ENCODE measurements at regions not wholly inside any gene's neighbourhood (a gene's known extent, or its start where the extent isn't known, plus 50 kb on each side); places are given as distances from the start of the nearest gene placed in this dataset.

DNA sequence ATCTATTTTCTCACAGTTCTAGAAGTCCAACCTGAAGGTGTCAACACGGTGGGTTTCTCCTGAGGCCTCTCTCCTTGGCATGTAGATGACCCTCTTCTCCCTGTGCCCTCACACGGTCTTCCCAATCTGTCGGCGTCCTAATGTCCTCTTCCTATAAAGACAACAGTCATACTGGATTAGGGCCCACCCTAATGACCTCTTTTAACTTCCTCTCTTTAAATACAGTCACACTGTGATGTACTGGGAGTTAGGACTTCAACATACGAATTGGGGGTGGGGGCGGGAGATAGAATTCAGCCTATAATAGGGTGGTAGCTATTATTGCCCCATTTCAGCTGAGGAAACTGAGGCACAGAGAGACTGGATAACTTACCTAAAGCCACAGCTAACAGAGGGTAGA is 70.2 kb downstream of the SMIM20 start:
- TF ChIP-seq, protein P1, sequence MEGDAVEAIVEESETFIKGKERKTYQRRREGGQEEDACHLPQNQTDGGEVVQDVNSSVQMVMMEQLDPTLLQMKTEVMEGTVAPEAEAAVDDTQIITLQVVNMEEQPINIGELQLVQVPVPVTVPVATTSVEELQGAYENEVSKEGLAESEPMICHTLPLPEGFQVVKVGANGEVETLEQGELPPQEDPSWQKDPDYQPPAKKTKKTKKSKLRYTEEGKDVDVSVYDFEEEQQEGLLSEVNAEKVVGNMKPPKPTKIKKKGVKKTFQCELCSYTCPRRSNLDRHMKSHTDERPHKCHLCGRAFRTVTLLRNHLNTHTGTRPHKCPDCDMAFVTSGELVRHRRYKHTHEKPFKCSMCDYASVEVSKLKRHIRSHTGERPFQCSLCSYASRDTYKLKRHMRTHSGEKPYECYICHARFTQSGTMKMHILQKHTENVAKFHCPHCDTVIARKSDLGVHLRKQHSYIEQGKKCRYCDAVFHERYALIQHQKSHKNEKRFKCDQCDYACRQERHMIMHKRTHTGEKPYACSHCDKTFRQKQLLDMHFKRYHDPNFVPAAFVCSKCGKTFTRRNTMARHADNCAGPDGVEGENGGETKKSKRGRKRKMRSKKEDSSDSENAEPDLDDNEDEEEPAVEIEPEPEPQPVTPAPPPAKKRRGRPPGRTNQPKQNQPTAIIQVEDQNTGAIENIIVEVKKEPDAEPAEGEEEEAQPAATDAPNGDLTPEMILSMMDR (IDR thresholded peaks at IDR 0.05), result no peak
- TF ChIP-seq POLR2AphosphoS5 (IDR thresholded peaks at IDR 0.05; ENCODE audit: low read depth, low read length), result no peak
- TF ChIP-seq TCF7L2 (IDR thresholded peaks at IDR 0.05; ENCODE audit: low read depth, low read length), result no peak

Measured in Panc1 (cell line).